Endothelial cell of umbilical vein (primary cell): ENCODE measurements at regions not wholly inside any gene's neighbourhood (a gene's known extent, or its start where the extent isn't known, plus 50 kb on each side); places are given as distances from the start of the nearest gene placed in this dataset.

Experiments
- BruUV-seq: library from RNA; stranded (reverse); fragments of 400-500 nt; replicated peaks from 2 replicates; lab custom pipeline; 2021; lab: Mats Ljungman, UMichigan
- CTCF ChIA-PET: fragments of 300-600, 350-600 bp; sonication (Branson Sonifier 250); formaldehyde crosslinking; loops from one replicate; lab custom pipeline; 2021; ENCODE audit warnings: antibody characterized with exemption, inconsistent platforms; lab: Charles Lee
- POLR2A ChIA-PET: fragments of 300-600, 350-600 bp; sonication (Branson Sonifier 250); formaldehyde crosslinking; loops from one replicate; lab custom pipeline; 2021; ENCODE audit warnings: antibody characterized with exemption, inconsistent platforms; lab: Charles Lee
- DNase-seq: peaks from one replicate; pipeline ENCODE4 v3.0.0-alpha.2; 2011; ENCODE audit warnings: low read depth, low spot score
- FAIRE-seq: peaks from 2 replicates; lab custom pipeline; 2011; peaks lifted over from hg19 to GRCh38; lab: Jason Lieb, UNC
- H2AFZ ChIP-seq: 2 replicates; pipeline ENCODE4 v1.6.0; 2012; ENCODE audit warnings: low read depth, low read length, control low read depth, inconsistent platforms
- H3K27ac ChIP-seq: 2 replicates; pipeline ENCODE4 v1.5.1; 2011; ENCODE audit warnings: low read depth, mild to moderate bottlenecking, control low read depth, low read length, moderate library complexity; ENCODE audit not compliant: insufficient read depth
- H3K27me3 ChIP-seq, 2 experiments: 2 replicates each; pipeline versions ENCODE4 v1.6.0 to v1.6.1; 2011; ENCODE audit warnings: low read length in 2 of 2, mixed read lengths in 1 of 2; ENCODE audit not compliant: control insufficient read depth in 2 of 2, insufficient read depth in 2 of 2
- H3K36me3 ChIP-seq, 2 experiments: 2 replicates in 1 of 2; 3 replicates in 1 of 2; pipeline ENCODE4 v1.5.1; 2011; ENCODE audit warnings: low read length in 2 of 2, mild to moderate bottlenecking in 1 of 2, moderate library complexity in 1 of 2; ENCODE audit not compliant: control insufficient read depth in 2 of 2, insufficient read depth in 2 of 2; ENCODE audit errors: extremely low read depth in 1 of 2
- H3K4me1 ChIP-seq: 3 replicates; pipeline ENCODE4 v1.5.1; 2011; ENCODE audit warnings: mild to moderate bottlenecking, low read length; ENCODE audit not compliant: control insufficient read depth, insufficient read depth; ENCODE audit errors: extremely low read depth
- H3K4me2 ChIP-seq: 2 replicates; pipeline ENCODE4 v1.6.1; 2011; ENCODE audit warnings: low read length, control low read depth, mixed read lengths; ENCODE audit not compliant: insufficient read depth
- H3K4me3 ChIP-seq, 3 experiments: fragments of 200-600 bp in 1 of 3; sonication (generic), shearing (Covaris generic) in 1 of 3; replicated peaks in 1 of 3; 2 replicates each; pipeline ENCODE4 v1.5.1; 2011 to 2016; ENCODE audit warnings: control low read depth in 3 of 3, low read length in 3 of 3, mild to moderate bottlenecking in 2 of 3, inconsistent platforms in 1 of 3, low read depth in 1 of 3, moderate library complexity in 1 of 3; ENCODE audit not compliant: insufficient read depth in 1 of 3
- H3K79me2 ChIP-seq: 2 replicates; pipeline ENCODE4 v1.6.0; 2012; ENCODE audit warnings: low read length, inconsistent platforms; ENCODE audit not compliant: control insufficient read depth, insufficient read depth
- H3K9ac ChIP-seq: replicated peaks from 2 replicates; pipeline ENCODE3; 2011; ENCODE audit warnings: low read length, control low read depth; ENCODE audit not compliant: insufficient read depth; ENCODE audit errors: extremely low read depth
- H3K9me1 ChIP-seq: replicated peaks from 3 replicates; pipeline ENCODE4 v1.6.0; 2011; ENCODE audit warnings: mild to moderate bottlenecking, low read length; ENCODE audit not compliant: control insufficient read depth, insufficient read depth; ENCODE audit errors: extremely low read depth
- H3K9me3 ChIP-seq: replicated peaks from 2 replicates; pipeline ENCODE4 v1.5.1; 2012; ENCODE audit warnings: low read length, inconsistent platforms; ENCODE audit not compliant: control insufficient read depth, insufficient read depth
- H4K20me1 ChIP-seq: replicated peaks from 2 replicates; pipeline ENCODE3; 2011; ENCODE audit warnings: mild to moderate bottlenecking, low read length; ENCODE audit not compliant: control insufficient read depth, insufficient read depth; ENCODE audit errors: extremely low read depth
- CTCF ChIP-seq, 2 donors: IDR thresholded peaks; 1 replicate in 1 of 2; 2 replicates in 1 of 2; pipeline ENCODE4 v1.5.1; 2011; ENCODE audit warnings: low read length in 2 of 2, mild to moderate bottlenecking in 2 of 2, moderate library complexity in 2 of 2, control low read depth in 1 of 2, inconsistent platforms in 1 of 2, low read depth in 1 of 2; ENCODE audit not compliant: insufficient read depth in 1 of 2; ENCODE audit errors: extremely low read depth in 1 of 2
- EZH2 ChIP-seq: IDR thresholded peaks from 2 replicates; pipeline ENCODE4 v1.6.1; 2012; ENCODE audit warnings: borderline replicate concordance, low read depth, mild to moderate bottlenecking, moderate library complexity, low read length, inconsistent platforms; ENCODE audit not compliant: severe bottlenecking
- FOS ChIP-seq: IDR thresholded peaks from 2 replicates; pipeline ENCODE4 v1.6.1; 2011; ENCODE audit warnings: mild to moderate bottlenecking, low read length, moderate library complexity, borderline replicate concordance; ENCODE audit not compliant: insufficient read depth
- GATA2 ChIP-seq: IDR thresholded peaks from 2 replicates; pipeline ENCODE4 v1.7.0; 2011; ENCODE audit warnings: low read depth, mild to moderate bottlenecking, moderate library complexity, mixed read lengths, low read length; ENCODE audit not compliant: insufficient read length, insufficient read depth
- JUN ChIP-seq: IDR thresholded peaks from 2 replicates; pipeline ENCODE4 v1.6.1; 2011; ENCODE audit warnings: borderline replicate concordance, low read depth; ENCODE audit not compliant: insufficient read length, insufficient read depth
- MAX ChIP-seq: IDR thresholded peaks from 2 replicates; pipeline ENCODE4 v1.6.1; 2011; ENCODE audit not compliant: insufficient read depth, insufficient read length
- MYC ChIP-seq: IDR thresholded peaks from one replicate; pipeline ENCODE4 v1.6.1; 2011; ENCODE audit warnings: mild to moderate bottlenecking, low read depth, low read length
- POLR2A ChIP-seq: IDR thresholded peaks from 2 replicates; pipeline ENCODE4 v1.6.1; 2012; ENCODE audit warnings: low read depth, mild to moderate bottlenecking, control low read depth, low read length
- POLR2AphosphoS5 ChIP-seq: IDR thresholded peaks from 2 replicates; pipeline ENCODE4 v1.6.1; 2012; ENCODE audit warnings: low read depth, mild to moderate bottlenecking, control low read depth, low read length, moderate library complexity; ENCODE audit not compliant: insufficient read depth
- dilution Hi-C: fragments of 300-500 bp; cut with MboI; formaldehyde crosslinking; loops from one replicate; pipeline ENCODE4 v1.15.0; 2019; ENCODE audit warnings: low sequenced_read_pairs; ENCODE audit not compliant: extremely low pct_ligation_motif_present
- intact Hi-C: fragments of 100-400 bp; cut with micrococcal nuclease; formaldehyde crosslinking; loops from one replicate; pipeline ENCODE4 v1.10.0; 2022

GRCh38 chr3:73245459-73245858 lies 184.0 kb downstream of the EBLN2 start:
- DNase-seq (no peak), FAIRE-seq (no peak)
- no peaks in the 10 kb centered on the region for H3K9me1 ChIP-seq
- no peak overlapping the region for H2AFZ ChIP-seq
- ChIA-PET POLR2A (no interaction called here), CTCF (no interaction called here)
- no peak overlapping the region for H3K4me3 ChIP-seq
- H3K27me3 ChIP-seq, result no peaks in the 10 kb centered on the region
- H3K9me3 ChIP-seq, result no peaks in the 10 kb centered on the region
- no peaks in the 10 kb centered on the region for H4K20me1 ChIP-seq
- no peak overlapping the region for H3K9ac ChIP-seq
- BruUV-seq, result no TSS peak
- no peaks in the 10 kb centered on the region for H3K4me1 ChIP-seq
- dilution Hi-C loops, result no loop called here
- H3K79me2 ChIP-seq, result no peaks in the 10 kb centered on the region
- intact Hi-C loops, result no loop called here
- TF ChIP-seq JUN (no peak), POLR2AphosphoS5 (no peak), CTCF (IDR thresholded peaks at IDR 0.05; ENCODE audit: extremely low read depth in 1 of 2, insufficient read depth in 1 of 2, low read depth in 1 of 2, low read length in 2 of 2) (no peak), POLR2A (no peak), GATA2 (no peak), MYC (no peak), MAX (no peak), EZH2 (no peak), FOS (no peak)
- no peak overlapping the region for H3K4me2 ChIP-seq
- H3K36me3 ChIP-seq, result no peaks in the 10 kb centered on the region
- H3K27ac ChIP-seq, result no peak overlapping the region
